Thyroid gland (tissue), 4 donors: ENCODE measurements at regions not wholly inside any gene's neighbourhood (a gene's known extent, or its start where the extent isn't known, plus 50 kb on each side); places are given as distances from the start of the nearest gene placed in this dataset.

ENCODE experiments used
- POLR2A ChIP-seq, 2 donors: fragments of 450-650 bp; IDR thresholded peaks; one replicate each; pipeline ENCODE4 v1.6.1; 2017; ENCODE audit warnings: antibody characterized with exemption in 2 of 2, mild to moderate bottlenecking in 2 of 2, moderate library complexity in 1 of 2
- TF ChIP-seq, protein P1 (sequence below), 6 experiments: fragments of 200-600 bp in 3 of 6; fragments of 450-650 bp in 3 of 6; sonication (generic) in 3 of 6; IDR thresholded peaks; one replicate each; pipeline ENCODE4 v1.5.1; 2016 to 2019; ENCODE audit warnings: antibody characterized with exemption in 6 of 6, mild to moderate bottlenecking in 2 of 6, inconsistent platforms in 1 of 6, moderate library complexity in 1 of 6

DNA sequence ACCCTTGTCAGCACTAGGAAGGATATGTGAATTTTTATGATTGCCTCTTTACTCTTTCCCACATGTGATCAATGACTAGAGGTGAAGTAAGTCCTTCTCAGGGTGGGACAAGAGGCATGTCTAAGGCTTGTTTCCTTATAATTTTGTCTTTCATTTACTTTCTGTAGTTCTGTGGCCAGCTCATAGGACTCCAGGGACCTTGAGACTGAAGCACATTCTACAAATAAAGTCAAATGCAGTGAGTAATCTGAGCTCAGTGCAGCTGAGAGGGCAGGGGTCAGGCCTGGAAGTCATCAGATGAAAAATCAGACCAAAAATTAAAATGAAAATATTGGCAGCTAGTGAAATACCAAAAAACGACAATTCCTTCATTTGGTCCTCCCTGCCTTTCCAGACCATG lies 424.7 kb upstream of the THBS1 start:
- TF ChIP-seq, protein P1, sequence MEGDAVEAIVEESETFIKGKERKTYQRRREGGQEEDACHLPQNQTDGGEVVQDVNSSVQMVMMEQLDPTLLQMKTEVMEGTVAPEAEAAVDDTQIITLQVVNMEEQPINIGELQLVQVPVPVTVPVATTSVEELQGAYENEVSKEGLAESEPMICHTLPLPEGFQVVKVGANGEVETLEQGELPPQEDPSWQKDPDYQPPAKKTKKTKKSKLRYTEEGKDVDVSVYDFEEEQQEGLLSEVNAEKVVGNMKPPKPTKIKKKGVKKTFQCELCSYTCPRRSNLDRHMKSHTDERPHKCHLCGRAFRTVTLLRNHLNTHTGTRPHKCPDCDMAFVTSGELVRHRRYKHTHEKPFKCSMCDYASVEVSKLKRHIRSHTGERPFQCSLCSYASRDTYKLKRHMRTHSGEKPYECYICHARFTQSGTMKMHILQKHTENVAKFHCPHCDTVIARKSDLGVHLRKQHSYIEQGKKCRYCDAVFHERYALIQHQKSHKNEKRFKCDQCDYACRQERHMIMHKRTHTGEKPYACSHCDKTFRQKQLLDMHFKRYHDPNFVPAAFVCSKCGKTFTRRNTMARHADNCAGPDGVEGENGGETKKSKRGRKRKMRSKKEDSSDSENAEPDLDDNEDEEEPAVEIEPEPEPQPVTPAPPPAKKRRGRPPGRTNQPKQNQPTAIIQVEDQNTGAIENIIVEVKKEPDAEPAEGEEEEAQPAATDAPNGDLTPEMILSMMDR (IDR thresholded peaks at IDR 0.05) = no peak
- no peak for TF ChIP-seq POLR2A (IDR thresholded peaks at IDR 0.05)
